ENCODE measurements at regions not wholly inside any gene's neighbourhood (a gene's known extent, or its start where the extent isn't known, plus 50 kb on each side); places are given as distances from the start of the nearest gene placed in this dataset.

DNA sequence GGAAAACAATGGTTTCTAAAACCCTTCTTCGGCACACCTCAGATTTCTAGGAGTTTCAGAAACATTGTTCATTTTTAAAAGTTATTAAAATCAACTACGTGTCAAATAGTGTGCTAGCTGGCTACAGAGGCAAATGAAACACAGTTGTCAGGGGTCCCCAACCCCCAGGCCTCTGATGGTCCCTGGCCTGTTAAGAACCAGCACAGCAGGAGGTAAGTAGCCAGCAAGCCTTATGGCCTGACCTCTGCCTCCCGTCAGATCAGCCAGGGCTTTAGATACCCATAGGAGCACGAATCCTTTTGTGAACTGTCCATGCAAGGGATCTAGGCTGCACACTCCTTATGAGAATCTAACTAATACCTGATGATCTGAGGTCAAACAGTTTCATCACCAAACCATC lies 648.2 kb downstream of the FAM181B start:
- TF ChIP-seq CTCF (IDR thresholded peaks at IDR 0.05) (no peak), POLR2A (IDR thresholded peaks at IDR 0.05) (no peak), EP300 (IDR thresholded peaks at IDR 0.05) (no peak)

Measured in sigmoid colon (tissue), 4 donors.